Transverse colon (tissue), 4 donors: ENCODE measurements at regions not wholly inside any gene's neighbourhood (a gene's known extent, or its start where the extent isn't known, plus 50 kb on each side); places are given as distances from the start of the nearest gene placed in this dataset.
"Not testable (repeated sequence)": the region's sequence is repeated elsewhere in the genome, so short reads cannot be mapped to it uniquely, and the experiment has no call there.

Source experiments
- DNase-seq: peaks from one replicate; pipeline ENCODE4 v3.0.0-alpha.2; 2019
- H3K27ac ChIP-seq, 4 donors: fragments of 200-600 bp; sonication (generic); 2 replicates each; pipeline ENCODE4 v1.5.1; 2016 to 2018; ENCODE audit warnings: inconsistent platforms in 4 of 4
- H3K27me3 ChIP-seq: fragments of 200-600 bp; sonication (generic); 2 replicates; pipeline ENCODE4 v1.5.1; 2017; ENCODE audit warnings: inconsistent platforms
- H3K36me3 ChIP-seq, 4 donors: fragments of 200-600 bp; sonication (generic); 2 replicates each; pipeline ENCODE4 v1.5.1; 2017 to 2019; ENCODE audit warnings: inconsistent platforms in 4 of 4
- H3K4me1 ChIP-seq, 4 donors: fragments of 200-600 bp; sonication (generic); 2 replicates each; pipeline ENCODE4 v1.5.1; 2017 to 2020; ENCODE audit warnings: inconsistent platforms in 4 of 4
- H3K4me3 ChIP-seq, 4 donors: fragments of 200-600 bp; sonication (generic); 1 replicate in 1 of 4; 2 replicates in 3 of 4; pipeline versions ENCODE4 v1.5.1 to v1.6.1; 2017 to 2019; ENCODE audit warnings: inconsistent platforms in 4 of 4
- H3K9me3 ChIP-seq, 2 donors: fragments of 200-600 bp; sonication (generic); 2 replicates each; pipeline ENCODE4 v1.5.1; 2017 to 2019; ENCODE audit warnings: inconsistent platforms in 2 of 2
- CTCF ChIP-seq, 5 experiments: fragments of 200-600 bp in 3 of 5; fragments of 450-650 bp in 2 of 5; sonication (generic) in 3 of 5; IDR thresholded peaks; 1 replicate in 2 of 5; 2 replicates in 3 of 5; pipeline ENCODE4 v1.5.1; 2016 to 2017; ENCODE audit warnings: antibody characterized with exemption in 5 of 5, inconsistent platforms in 3 of 5, mild to moderate bottlenecking in 2 of 5, moderate library complexity in 1 of 5
- EP300 ChIP-seq: sonication (generic); formaldehyde crosslinking; IDR thresholded peaks from one replicate; pipeline ENCODE4 v1.6.1; 2017; ENCODE audit warnings: antibody characterized with exemption, low read depth
- POLR2A ChIP-seq: fragments of 450-650 bp; IDR thresholded peaks from one replicate; pipeline ENCODE4 v1.6.1; 2016; ENCODE audit warnings: antibody characterized with exemption, mild to moderate bottlenecking, moderate library complexity
- POLR2AphosphoS5 ChIP-seq, 3 donors: sonication (generic); formaldehyde crosslinking; IDR thresholded peaks; one replicate each; pipeline ENCODE4 v1.6.1; 2016; ENCODE audit warnings: antibody characterized with exemption in 3 of 3
- WGBS, 2 donors: methylation state at CpG; one replicate each; pipeline ENCODE4 v1.1.5; 2018; ENCODE audit warnings: low coverage in 1 of 2; 5-methylcytosine and 5-hydroxymethylcytosine counted together
- in situ Hi-C, 4 donors: fragments of 200-750 bp; cut with MboI; loops; one replicate each; pipeline versions ENCODE4 v1.15.0 to v1.15.1; 2017; ENCODE audit warnings: low sequenced_read_pairs in 3 of 4, low pct_ligation_motif_present in 1 of 4, low pct_unique_long_range_greater_than_20kb in 1 of 4
- intact Hi-C: fragments of 100-400 bp; cut with DNase I; formaldehyde crosslinking; loops from one replicate; pipeline ENCODE4 v1.15.1; 2023; ENCODE audit warnings: low total_unique reads

GRCh38 chr1:31495770-31496169 is 80.5 kb upstream of the TINAGL1 start:
- H3K4me1 ChIP-seq, H3K36me3 ChIP-seq, DNase-seq, H3K4me3 ChIP-seq, H3K27ac ChIP-seq, H3K27me3 ChIP-seq, H3K9me3 ChIP-seq, intact Hi-C loops, in situ Hi-C loops: not testable (repeated sequence)
- WGBS, 2 donors = 84 to 93% methylated on average over 2 of the region's 2 CpGs

GRCh38 chr1:31497601-31498000 is 78.7 kb upstream of the TINAGL1 start:
- no peak overlapping the region for H3K27ac ChIP-seq
- no peak overlapping the region for H3K4me3 ChIP-seq
- H3K36me3 ChIP-seq = no peaks in the 10 kb centered on the region
- no peak for TF ChIP-seq POLR2A
- no peak for TF ChIP-seq POLR2AphosphoS5 (IDR thresholded peaks at IDR 0.05)
- no peak for TF ChIP-seq CTCF (IDR thresholded peaks at IDR 0.05)
- TF ChIP-seq EP300 = no peak
- no peaks in the 10 kb centered on the region for H3K9me3 ChIP-seq
- in situ Hi-C loops = no loop called here
- no peak for DNase-seq
- intact Hi-C loops = no loop called here
- H3K27me3 ChIP-seq = no peaks in the 10 kb centered on the region
- 53 to 63% methylated on average over 6 of the region's 6 CpGs for WGBS, 2 donors
- no peaks in the 10 kb centered on the region for H3K4me1 ChIP-seq

- no peaks in the 10 kb centered on the region for H3K36me3 ChIP-seq
- no peaks in the 10 kb centered on the region for H3K27me3 ChIP-seq
- no peak for DNase-seq
- no peaks in the 10 kb centered on the region for H3K9me3 ChIP-seq
- no peak overlapping the region for H3K27ac ChIP-seq
- in situ Hi-C loops = no loop called here
- H3K4me3 ChIP-seq = no peak overlapping the region
- no peak for TF ChIP-seq POLR2A
- no peak for TF ChIP-seq EP300
- TF ChIP-seq CTCF (IDR thresholded peaks at IDR 0.05) = no peak
- TF ChIP-seq POLR2AphosphoS5 (IDR thresholded peaks at IDR 0.05) = no peak
- 82 to 83% methylated on average over 3 to 11 of the region's 11 CpGs for WGBS, 2 donors
- intact Hi-C loops = no loop called here
- no peaks in the 10 kb centered on the region for H3K4me1 ChIP-seq
Observed at GRCh38 chr1:31498376-31499040, 77.8 kb upstream of the TINAGL1 start.

- intact Hi-C loops (no loop called here), in situ Hi-C loops (no loop called here)
- WGBS, 2 donors = 82 to 83% methylated on average over 2 to 5 of the region's 5 CpGs
Observed at GRCh38 chr1:31501505-31501904, 74.8 kb upstream of the TINAGL1 start.

More at GRCh38 chr1:31501505-31501904, 74.8 kb upstream of the TINAGL1 start:
- no peak for DNase-seq
- no peak for TF ChIP-seq POLR2A
- no peak for TF ChIP-seq POLR2AphosphoS5 (IDR thresholded peaks at IDR 0.05)
- TF ChIP-seq CTCF (IDR thresholded peaks at IDR 0.05) = no peak
- no peak for TF ChIP-seq EP300
- Histone ChIP-seq H3K27me3 (no peaks in the 10 kb centered on the region), H3K36me3 (no peaks in the 10 kb centered on the region), H3K4me3 (no peak overlapping the region), H3K9me3 (no peaks in the 10 kb centered on the region), H3K4me1 (peaks cover 0 to 4% (median 0%) of the 10 kb centered on the region in 4 donors), H3K27ac (no peak overlapping the region)
